ENCODE measurements at regions not wholly inside any gene's neighbourhood (a gene's known extent, or its start where the extent isn't known, plus 50 kb on each side); places are given as distances from the start of the nearest gene placed in this dataset.

GRCh38 chr20:53678990-53679596 is 85.5 kb upstream of the ZNF217 start:
- DNase-seq (ENCODE audit: extremely low read depth, low read depth) = no peak
- TF ChIP-seq CTCF (IDR thresholded peaks at IDR 0.05; ENCODE audit: low read depth, low read length) = no peak

- peak; percentile 14 for TF ChIP-seq CTCF (IDR thresholded peaks at IDR 0.05; ENCODE audit: low read depth, low read length)
- no peak for DNase-seq (ENCODE audit: extremely low read depth, low read depth)
These were observed 84.8 kb upstream of the ZNF217 start for GRCh38 chr20:53678315-53678989.

- no peak for TF ChIP-seq CTCF (IDR thresholded peaks at IDR 0.05; ENCODE audit: low read depth, low read length)
- no peak for DNase-seq (ENCODE audit: extremely low read depth, low read depth)
These were observed 84.0 kb upstream of the ZNF217 start for GRCh38 chr20:53677447-53678314.

- DNase-seq (ENCODE audit: extremely low read depth, low read depth) = no peak
- TF ChIP-seq CTCF (IDR thresholded peaks at IDR 0.05; ENCODE audit: low read depth, low read length) = no peak
These were observed 83.3 kb upstream of the ZNF217 start for GRCh38 chr20:53676987-53677386.

GRCh38 chr20:53676519-53676822 is 82.8 kb upstream of the ZNF217 start:
- TF ChIP-seq CTCF (IDR thresholded peaks at IDR 0.05; ENCODE audit: low read depth, low read length) = no peak
- no peak for DNase-seq (ENCODE audit: extremely low read depth, low read depth)

- no peak for TF ChIP-seq CTCF (IDR thresholded peaks at IDR 0.05; ENCODE audit: low read depth, low read length)
- DNase-seq (ENCODE audit: extremely low read depth, low read depth) = no peak
These were observed 79.0 kb upstream of the ZNF217 start for GRCh38 chr20:53672484-53673129.
